Activated CD8-positive, alpha-beta T cell treated with anti-CD3 and anti-CD28 coated beads, Interleukin-2, amount 10 ng/mL, durations not matched to agents 7 days and 5 days (primary cell): ENCODE measurements at regions not wholly inside any gene's neighbourhood (a gene's known extent, or its start where the extent isn't known, plus 50 kb on each side); places are given as distances from the start of the nearest gene placed in this dataset.

Experiments
- ATAC-seq: fragments of 150-1000 bp; cut with Tn5 transposase; one replicate; pipeline ENCODE4 v1.10.0; 2021; ENCODE audit warnings: moderate library complexity
- CTCF ChIA-PET: fragments of 350-600 bp; sonication (Branson Sonifier 250); formaldehyde crosslinking; loops from one replicate; lab custom pipeline; 2021; ENCODE audit warnings: antibody characterized with exemption; lab: Charles Lee
- POLR2A ChIA-PET: fragments of 350-600 bp; sonication (Branson Sonifier 250); formaldehyde crosslinking; loops from one replicate; lab custom pipeline; 2021; ENCODE audit warnings: antibody characterized with exemption; lab: Charles Lee
- DNase-seq: peaks from one replicate; pipeline ENCODE4 v3.0.0-alpha.2; 2020
- H3K27ac Mint-ChIP-seq: one replicate; pipeline ENCODE4 v1.8.0; 2021; ENCODE audit warnings: mild to moderate bottlenecking, mixed read lengths
- H3K27me3 Mint-ChIP-seq: one replicate; pipeline ENCODE4 v1.8.0; 2021; ENCODE audit warnings: low read depth, mixed read lengths
- H3K36me3 Mint-ChIP-seq: one replicate; pipeline ENCODE4 v1.8.0; 2021; ENCODE audit warnings: low read depth, mixed read lengths
- H3K4me1 Mint-ChIP-seq: one replicate; pipeline ENCODE4 v1.8.0; 2021; ENCODE audit warnings: low read depth, mixed read lengths
- H3K4me3 Mint-ChIP-seq: one replicate; pipeline ENCODE4 v1.8.0; 2021; ENCODE audit warnings: mild to moderate bottlenecking, mixed read lengths
- H3K9me3 Mint-ChIP-seq: one replicate; pipeline ENCODE4 v1.8.0; 2022; ENCODE audit warnings: mixed read lengths; ENCODE audit not compliant: insufficient read depth

DNA sequence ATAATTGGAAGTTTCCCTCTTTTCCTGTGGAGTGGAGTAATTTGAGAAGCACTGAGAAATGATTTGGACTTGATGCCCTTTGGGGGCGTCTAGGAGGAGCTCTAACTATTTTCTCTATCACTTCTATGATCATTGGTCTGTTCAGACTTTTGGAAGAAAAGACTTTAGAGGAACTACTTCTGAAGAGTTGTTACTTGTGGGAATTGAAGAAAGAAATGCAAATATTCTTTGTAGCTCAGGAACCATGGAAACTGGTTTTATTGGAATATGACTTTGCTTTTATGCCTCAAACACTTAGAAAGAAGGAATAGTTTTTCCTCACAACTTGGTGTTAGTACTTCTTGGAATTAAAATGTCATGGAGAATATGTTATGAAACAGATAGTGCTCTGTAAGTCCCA lies 122.0 kb upstream of the ALDH1A3 start:
- Mint-ChIP-seq H3K9me3 (no peaks in the 10 kb centered on the region), H3K27ac (no peak overlapping the region), H3K36me3 (no peaks in the 10 kb centered on the region), H3K4me1 (no peaks in the 10 kb centered on the region), H3K27me3 (peaks cover 40% of the 10 kb centered on the region), H3K4me3 (no peak overlapping the region)
- CTCF ChIA-PET, result no interaction called here
- DNase-seq (no peak), ATAC-seq (no peak)
- POLR2A ChIA-PET, result no interaction called here

DNA sequence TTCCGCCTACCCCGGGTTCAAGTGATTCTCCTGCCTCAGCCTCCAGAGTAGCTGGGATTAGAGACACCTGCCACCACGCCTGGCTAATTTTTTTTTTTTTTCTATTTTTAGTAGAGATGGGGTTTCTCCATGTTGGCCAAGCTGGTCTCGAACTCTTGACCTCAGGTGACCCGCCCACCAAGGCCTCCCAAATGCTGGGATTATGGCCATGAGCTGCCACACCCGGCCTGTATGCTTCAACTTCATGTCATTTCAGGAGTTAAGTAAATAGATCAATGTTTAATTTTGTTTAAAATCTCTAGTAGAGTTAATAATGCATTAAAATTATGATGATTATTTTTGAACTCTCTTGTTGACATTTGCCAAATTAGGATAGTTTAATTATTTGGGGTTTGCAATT lies 121.1 kb upstream of the ALDH1A3 start:
- H3K4me1 Mint-ChIP-seq, result no peaks in the 10 kb centered on the region
- ChIA-PET POLR2A (no interaction called here), CTCF (no interaction called here)
- H3K27me3 Mint-ChIP-seq, result peaks cover 38% of the 10 kb centered on the region
- ATAC-seq (no peak), DNase-seq (no peak)
- H3K36me3 Mint-ChIP-seq, result no peaks in the 10 kb centered on the region
- H3K27ac Mint-ChIP-seq, result no peak overlapping the region
- H3K9me3 Mint-ChIP-seq, result no peaks in the 10 kb centered on the region
- no peak overlapping the region for H3K4me3 Mint-ChIP-seq

- Mint-ChIP-seq H3K4me1 (no peaks in the 10 kb centered on the region), H3K9me3 (no peaks in the 10 kb centered on the region), H3K27me3 (peaks cover 35% of the 10 kb centered on the region), H3K36me3 (no peaks in the 10 kb centered on the region), H3K4me3 (no peak overlapping the region), H3K27ac (no peak overlapping the region)
- ChIA-PET POLR2A (no interaction called here), CTCF (interaction anchor here (1.1 kb wide), 1 partner anchor 159 kb away, joined by 3 read pairs; no protein-coding TSS in a partner anchor)
- ATAC-seq (no peak), DNase-seq (no peak)
Measured at GRCh38 chr15:100759106-100759505, 120.5 kb upstream of the ALDH1A3 start.

DNA sequence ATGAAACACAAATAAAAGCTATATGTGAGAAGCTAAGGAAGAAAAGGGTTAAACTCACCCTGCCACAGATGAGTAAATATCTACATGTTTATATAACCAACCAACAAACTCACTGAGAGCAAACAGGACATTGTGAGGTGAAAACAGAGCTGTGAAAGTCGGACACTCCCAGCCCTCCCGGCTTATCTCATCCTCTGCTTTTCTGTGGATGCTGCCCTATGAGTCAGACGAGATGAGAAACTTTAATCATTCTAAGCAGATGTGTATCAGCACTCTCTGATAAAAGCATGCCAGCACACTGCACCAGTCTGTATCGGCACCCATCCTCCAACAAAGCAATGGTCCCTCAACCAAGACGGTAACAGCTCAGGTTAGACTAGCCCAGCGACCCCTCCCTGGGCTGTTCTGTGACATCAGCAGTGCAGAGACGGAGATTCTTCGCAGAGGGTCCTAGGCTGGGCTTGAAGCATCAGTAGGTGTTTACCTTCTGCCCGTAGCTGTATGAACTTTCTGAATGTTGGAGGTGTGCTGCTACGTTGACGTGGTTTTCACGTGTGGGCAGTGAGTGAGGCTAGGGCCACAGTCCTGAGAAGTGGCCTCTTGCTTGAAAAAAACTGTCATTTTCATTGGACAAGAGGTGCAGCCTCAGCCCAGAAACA lies 119.8 kb upstream of the ALDH1A3 start:
- POLR2A ChIA-PET, result no interaction called here
- Mint-ChIP-seq H3K27ac (no peak overlapping the region), H3K36me3 (no peaks in the 10 kb centered on the region), H3K9me3 (no peaks in the 10 kb centered on the region), H3K4me3 (no peak overlapping the region), H3K4me1 (no peaks in the 10 kb centered on the region), H3K27me3 (peaks cover 28% of the 10 kb centered on the region)
- DNase-seq, result no peak
- CTCF ChIA-PET, result interaction anchor here (1.1 kb wide), 1 partner anchor 158 kb away, joined by 3 read pairs; no protein-coding TSS in a partner anchor
- ATAC-seq, result no peak

- H3K9me3 Mint-ChIP-seq, result no peaks in the 10 kb centered on the region
- ChIA-PET POLR2A (no interaction called here), CTCF (no interaction called here)
- no peaks in the 10 kb centered on the region for H3K36me3 Mint-ChIP-seq
- no peak overlapping the region for H3K4me3 Mint-ChIP-seq
- ATAC-seq, result no peak
- H3K27ac Mint-ChIP-seq, result no peak overlapping the region
- DNase-seq, result no peak
- H3K27me3 Mint-ChIP-seq, result peaks cover 26% of the 10 kb centered on the region
- H3K4me1 Mint-ChIP-seq, result no peaks in the 10 kb centered on the region
Measured at GRCh38 chr15:100760357-100760903, 119.2 kb upstream of the ALDH1A3 start.

DNA sequence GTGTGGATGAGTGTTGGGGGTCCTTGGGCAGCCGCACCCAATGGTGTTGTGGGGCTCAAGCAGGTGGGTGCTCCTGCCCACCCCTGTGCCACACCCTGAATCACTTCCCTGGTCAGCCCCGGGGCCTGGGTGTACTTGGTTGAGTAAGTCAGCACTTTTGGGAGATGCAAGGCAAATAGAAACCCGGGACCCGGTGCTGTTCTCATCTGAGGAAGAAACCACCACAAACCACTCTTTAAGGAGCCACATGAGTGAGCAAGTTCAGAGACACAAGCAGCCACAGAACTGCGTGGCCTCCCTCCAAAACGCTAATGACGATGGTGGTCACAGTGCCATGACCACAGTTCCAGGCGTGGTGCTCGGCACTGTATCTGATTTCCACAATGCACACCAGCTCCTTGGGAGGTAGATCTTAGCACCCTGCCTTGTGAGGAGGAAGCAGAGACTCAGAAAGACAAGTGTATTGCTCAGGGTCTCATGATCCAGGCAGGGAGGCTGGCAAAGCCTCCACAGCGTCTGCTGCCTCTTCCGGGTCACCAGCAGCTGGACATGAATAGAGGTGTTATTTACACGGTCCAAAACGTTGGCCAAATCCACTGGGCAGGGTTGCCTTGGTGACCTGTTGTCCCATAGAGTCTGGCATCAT lies 118.2 kb upstream of the ALDH1A3 start:
- Mint-ChIP-seq H3K27ac (no peak overlapping the region), H3K36me3 (no peaks in the 10 kb centered on the region), H3K9me3 (no peaks in the 10 kb centered on the region), H3K4me1 (no peaks in the 10 kb centered on the region), H3K27me3 (peaks cover 28% of the 10 kb centered on the region), H3K4me3 (no peak overlapping the region)
- DNase-seq (no peak), ATAC-seq (no peak)
- CTCF ChIA-PET, result no interaction called here
- POLR2A ChIA-PET, result no interaction called here

DNA sequence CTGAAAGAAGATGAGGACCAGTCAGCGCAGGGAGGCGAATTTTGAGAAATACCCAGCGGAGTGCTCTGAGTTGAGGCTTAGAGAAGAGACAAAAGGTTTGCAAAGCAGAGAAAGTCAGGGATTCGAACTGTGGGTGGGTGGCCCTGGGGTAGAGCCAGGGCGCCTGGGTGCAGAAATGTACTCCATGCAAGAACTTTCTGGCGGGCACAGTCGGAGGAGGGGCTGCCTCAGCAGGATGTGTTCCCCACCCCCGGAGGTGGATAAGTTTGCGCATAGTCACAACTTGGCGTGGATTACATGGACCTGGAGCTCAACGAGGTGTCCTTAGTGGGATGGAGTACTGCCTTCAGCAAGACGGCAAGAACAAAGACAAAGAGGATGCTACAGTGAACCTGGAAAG lies 117.3 kb upstream of the ALDH1A3 start:
- ATAC-seq, result no peak
- no peak for DNase-seq
- H3K9me3 Mint-ChIP-seq, result no peaks in the 10 kb centered on the region
- ChIA-PET CTCF (no interaction called here), POLR2A (interaction anchor here (0.6 kb wide), 1 partner anchor 194 kb away, joined by 3 read pairs; no protein-coding TSS in a partner anchor)
- no peak overlapping the region for H3K27ac Mint-ChIP-seq
- H3K4me1 Mint-ChIP-seq, result no peaks in the 10 kb centered on the region
- H3K27me3 Mint-ChIP-seq, result peaks cover 24% of the 10 kb centered on the region
- H3K36me3 Mint-ChIP-seq, result no peaks in the 10 kb centered on the region
- H3K4me3 Mint-ChIP-seq, result no peak overlapping the region

GRCh38 chr15:100762913-100763834 lies 116.5 kb upstream of the ALDH1A3 start:
- ATAC-seq, result no peak
- ChIA-PET POLR2A (no interaction called here), CTCF (no interaction called here)
- peaks cover 20% of the 10 kb centered on the region for H3K27me3 Mint-ChIP-seq
- DNase-seq, result no peak
- H3K27ac Mint-ChIP-seq, result no peak overlapping the region
- no peaks in the 10 kb centered on the region for H3K9me3 Mint-ChIP-seq
- no peak overlapping the region for H3K4me3 Mint-ChIP-seq
- H3K36me3 Mint-ChIP-seq, result no peaks in the 10 kb centered on the region
- no peaks in the 10 kb centered on the region for H3K4me1 Mint-ChIP-seq

GRCh38 chr15:100763835-100764750 lies 115.5 kb upstream of the ALDH1A3 start:
- Mint-ChIP-seq H3K27me3 (peaks cover 16% of the 10 kb centered on the region), H3K27ac (no peak overlapping the region), H3K9me3 (no peaks in the 10 kb centered on the region), H3K36me3 (no peaks in the 10 kb centered on the region), H3K4me3 (no peak overlapping the region), H3K4me1 (no peaks in the 10 kb centered on the region)
- ATAC-seq, result no peak
- ChIA-PET CTCF (no interaction called here), POLR2A (interaction anchor here (0.5 kb wide), 1 partner anchor 162 kb away, joined by 3 read pairs; the partner anchor contains the start of genes ASB7 and LINS1)
- no peak for DNase-seq

- H3K4me1 Mint-ChIP-seq, result no peaks in the 10 kb centered on the region
- H3K4me3 Mint-ChIP-seq, result no peak overlapping the region
- ATAC-seq (no peak), DNase-seq (no peak)
- no peaks in the 10 kb centered on the region for H3K9me3 Mint-ChIP-seq
- H3K27me3 Mint-ChIP-seq, result peaks cover 8% of the 10 kb centered on the region
- no peak overlapping the region for H3K27ac Mint-ChIP-seq
- H3K36me3 Mint-ChIP-seq, result no peaks in the 10 kb centered on the region
- ChIA-PET CTCF (interaction anchor here (0.8 kb wide), 1 partner anchor 138 kb away, joined by 3 read pairs; no protein-coding TSS in a partner anchor), POLR2A (interaction anchor here (0.5 kb wide), 1 partner anchor 163 kb away, joined by 3 read pairs; the partner anchor contains the start of genes ASB7 and LINS1)
Measured at GRCh38 chr15:100764778-100765466, 114.7 kb upstream of the ALDH1A3 start.
